ENCODE measurements at regions not wholly inside any gene's neighbourhood (a gene's known extent, or its start where the extent isn't known, plus 50 kb on each side); places are given as distances from the start of the nearest gene placed in this dataset.

DNA sequence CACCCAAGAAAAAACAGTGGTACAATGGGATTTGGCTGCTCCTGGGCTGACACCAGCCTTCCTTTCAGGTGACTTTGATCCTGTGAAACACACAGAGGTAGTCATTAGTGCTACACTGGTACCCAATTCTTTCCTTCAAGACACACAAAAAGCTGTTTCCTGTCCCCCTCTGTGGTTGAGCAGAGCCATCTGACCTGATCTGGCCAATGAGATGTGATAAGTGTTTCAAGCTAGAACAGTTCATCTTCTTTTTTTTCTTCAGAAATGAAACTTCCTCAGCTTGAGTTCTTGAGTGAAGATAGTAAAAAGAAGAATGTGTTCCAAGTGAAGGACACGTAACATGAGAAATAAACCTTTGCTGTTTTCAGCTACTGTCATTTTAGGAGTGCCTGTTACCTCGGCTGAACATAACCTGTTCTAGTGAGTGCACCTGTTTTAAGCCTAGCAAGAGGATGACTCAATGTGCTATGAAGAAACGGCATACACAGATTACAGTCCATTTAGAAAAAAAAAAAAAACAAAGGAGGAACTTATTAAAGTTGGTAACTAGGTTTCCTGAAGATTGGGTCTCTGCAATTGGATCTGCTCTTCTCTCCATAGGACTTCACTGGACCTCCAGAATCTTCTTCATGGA is 287.8 kb downstream of the GAS1 start:
- no peak for TF ChIP-seq POLR2A (IDR thresholded peaks at IDR 0.05; ENCODE audit: low read depth, low read length)
- no peak for TF ChIP-seq POLR2AphosphoS5 (IDR thresholded peaks at IDR 0.05; ENCODE audit: low read depth, low read length)

Measured in GM12892 (cell line).